BE2C (cell line): ENCODE measurements at regions not wholly inside any gene's neighbourhood (a gene's known extent, or its start where the extent isn't known, plus 50 kb on each side); places are given as distances from the start of the nearest gene placed in this dataset.
A peak's percentile ranks its signal among the peaks of the same experiment; 100 is the strongest.
"Not testable (repeated sequence)": the region's sequence is repeated elsewhere in the genome, so short reads cannot be mapped to it uniquely, and the experiment has no call there.

Source experiments
- DNase-seq: peaks from one replicate; pipeline ENCODE4 v3.0.0-alpha.2; 2020
- H3K27me3 ChIP-seq: fragments of 250-450 bp; sonication (Bioruptor Pico); 2 replicates; pipeline ENCODE4 v1.5.1; 2020; ENCODE audit warnings: mild to moderate bottlenecking
- H3K36me3 ChIP-seq: fragments of 250-450 bp; sonication (Bioruptor Pico); 2 replicates; pipeline ENCODE4 v1.5.1; 2020; ENCODE audit warnings: mild to moderate bottlenecking
- H3K4me1 ChIP-seq: fragments of 250-450 bp; sonication (Bioruptor Pico); 2 replicates; pipeline ENCODE4 v1.5.1; 2020
- H3K4me3 ChIP-seq: 2 replicates; pipeline ENCODE4 v1.5.1; 2011; ENCODE audit warnings: low read depth, low read length
- H3K9me3 ChIP-seq: fragments of 250-450 bp; sonication (Bioruptor Pico); 2 replicates; pipeline ENCODE4 v1.5.1; 2020
- CTCF ChIP-seq: IDR thresholded peaks from 2 replicates; pipeline ENCODE4 v1.5.1; 2012; ENCODE audit warnings: mild to moderate bottlenecking, low read depth, low read length

- H3K4me1 ChIP-seq, result no peaks in the 10 kb centered on the region; the same call in 1 of the 2 replicates
- H3K9me3 ChIP-seq, result no peaks in the 10 kb centered on the region
- no peaks in the 10 kb centered on the region for H3K27me3 ChIP-seq
- DNase-seq, result no peak
- H3K36me3 ChIP-seq, result no peaks in the 10 kb centered on the region
- TF ChIP-seq CTCF, result no peak
- no peak overlapping the region for H3K4me3 ChIP-seq
These were observed 1037.8 kb downstream of the NR2F1-AS1 start for GRCh38 chr5:92543201-92543600.

DNA sequence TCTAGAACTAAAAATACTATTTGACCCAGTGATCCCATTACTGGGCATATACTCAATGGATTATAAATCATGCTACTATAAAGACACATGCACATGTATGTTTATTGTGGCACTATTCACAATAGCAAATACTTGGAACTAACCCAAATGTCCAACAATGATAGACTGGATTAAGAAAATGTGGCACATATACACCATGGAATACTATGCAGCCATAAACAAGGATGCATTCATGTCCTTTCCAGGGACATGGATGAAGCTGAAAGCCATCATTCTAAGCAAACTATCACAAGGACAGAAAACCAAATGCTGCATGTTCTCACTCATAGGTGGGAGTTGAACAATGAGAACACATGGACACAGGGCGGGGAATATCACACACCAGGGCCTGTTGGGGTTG, 1039.0 kb downstream of the NR2F1-AS1 start:
- DNase-seq, H3K27me3 ChIP-seq, H3K9me3 ChIP-seq, H3K4me1 ChIP-seq, H3K36me3 ChIP-seq, H3K4me3 ChIP-seq: not testable (repeated sequence)

GRCh38 chr5:92527311-92528078, 1053.5 kb downstream of the NR2F1-AS1 start:
- no peak for TF ChIP-seq CTCF
- Histone ChIP-seq H3K36me3 (no peaks in the 10 kb centered on the region), H3K27me3 (no peaks in the 10 kb centered on the region), H3K9me3 (no peaks in the 10 kb centered on the region), H3K4me1 (no peaks in the 10 kb centered on the region), H3K4me3 (no peak overlapping the region)
- DNase-seq, result no peak

- no peaks in the 10 kb centered on the region for H3K27me3 ChIP-seq
- H3K9me3 ChIP-seq, result no peaks in the 10 kb centered on the region
- no peaks in the 10 kb centered on the region for H3K36me3 ChIP-seq
- H3K4me3 ChIP-seq, result no peak overlapping the region
- H3K4me1 ChIP-seq, result no peaks in the 10 kb centered on the region
- DNase-seq, result no peak
- no peak for TF ChIP-seq CTCF
These were observed 1055.9 kb downstream of the NR2F1-AS1 start for GRCh38 chr5:92525131-92525530.

GRCh38 chr5:92519811-92520632, 1061.0 kb downstream of the NR2F1-AS1 start:
- no peak for DNase-seq
- TF ChIP-seq CTCF, result no peak
- Histone ChIP-seq H3K36me3 (no peaks in the 10 kb centered on the region), H3K4me3 (no peak overlapping the region), H3K4me1 (no peaks in the 10 kb centered on the region), H3K27me3 (no peaks in the 10 kb centered on the region), H3K9me3 (no peaks in the 10 kb centered on the region)

DNA sequence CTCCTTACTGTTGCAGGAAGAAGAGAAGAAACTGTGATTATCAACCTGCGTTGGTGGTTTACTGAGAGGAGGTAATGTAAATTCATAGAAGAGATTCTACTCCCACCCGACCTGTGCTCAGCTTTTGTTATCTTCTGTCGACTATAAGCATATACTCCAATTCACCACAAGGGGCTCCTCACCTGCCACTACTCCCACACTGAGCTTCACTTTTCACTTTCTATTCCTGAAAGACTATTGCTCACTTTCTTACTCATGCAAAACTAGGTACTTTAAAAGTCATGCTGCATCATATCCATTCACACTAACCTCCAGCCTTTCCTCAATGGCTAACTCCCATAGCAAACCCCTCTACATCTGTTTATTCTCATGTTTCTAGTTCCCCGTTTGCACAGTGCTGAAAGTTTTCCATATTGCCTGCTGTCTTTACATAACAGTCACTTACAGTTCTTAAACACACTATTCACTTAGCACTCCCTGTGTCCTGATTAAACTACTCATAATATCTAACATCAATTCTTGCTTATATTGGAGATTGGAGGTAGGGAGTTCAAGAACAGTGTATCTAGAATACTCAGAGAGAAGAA, 1062.6 kb downstream of the NR2F1-AS1 start:
- H3K4me3 ChIP-seq, result 0 out of 2 replicates have a peak overlapping the region, but pooled peaks have one; percentile 7
- H3K27me3 ChIP-seq, result no peaks in the 10 kb centered on the region
- peak; percentile 28 for DNase-seq
- no peaks in the 10 kb centered on the region for H3K36me3 ChIP-seq
- peak; percentile 86 for TF ChIP-seq CTCF
- H3K4me1 ChIP-seq, result no peaks in the 10 kb centered on the region
- H3K9me3 ChIP-seq, result no peaks in the 10 kb centered on the region
